NCI-H2171 treated with DMSO at 0.1 percent for 48 hours (cell line): ENCODE measurements at regions not wholly inside any gene's neighbourhood (a gene's known extent, or its start where the extent isn't known, plus 50 kb on each side); places are given as distances from the start of the nearest gene placed in this dataset.
"Not testable (repeated sequence)": the region's sequence is repeated elsewhere in the genome, so short reads cannot be mapped to it uniquely, and the experiment has no call there.

Experiments
- DNase-seq: peaks from one replicate; lab custom pipeline; 2025; lab: John Stamatoyannopoulos, UW

- no peak for DNase-seq
Observed at GRCh38 chr5:89349246-89349980, 466.4 kb upstream of the MEF2C start.

- DNase-seq: no peak
Observed at GRCh38 chr5:89346573-89346972, 463.6 kb upstream of the MEF2C start.

- DNase-seq: no peak
Observed at GRCh38 chr5:89343666-89344065, 460.7 kb upstream of the MEF2C start.

- DNase-seq: no peak
Observed at GRCh38 chr5:89342106-89342876, 459.3 kb upstream of the MEF2C start.

GRCh38 chr5:89338935-89339334 lies 456.0 kb upstream of the MEF2C start:
- no peak for DNase-seq

GRCh38 chr5:89336111-89336510 lies 453.1 kb upstream of the MEF2C start:
- DNase-seq: no peak

GRCh38 chr5:89330140-89330539 lies 447.2 kb upstream of the MEF2C start:
- DNase-seq: no peak

- DNase-seq: no peak
Observed at GRCh38 chr5:89327608-89328007, 444.6 kb upstream of the MEF2C start.

- no peak for DNase-seq
Observed at GRCh38 chr5:89324990-89325389, 442.0 kb upstream of the MEF2C start.

- DNase-seq: no peak
Observed at GRCh38 chr5:89320421-89321277, 437.7 kb upstream of the MEF2C start.

- not testable (repeated sequence) for DNase-seq
Observed at GRCh38 chr5:89317838-89318237, 434.9 kb upstream of the MEF2C start.

GRCh38 chr5:89315286-89316100 lies 432.5 kb upstream of the MEF2C start:
- no peak for DNase-seq

- DNase-seq: no peak
Observed at GRCh38 chr5:89313804-89314588, 431.0 kb upstream of the MEF2C start.

- DNase-seq: no peak
Observed at GRCh38 chr5:89313044-89313443, 430.1 kb upstream of the MEF2C start.

GRCh38 chr5:89309268-89309667 lies 426.3 kb upstream of the MEF2C start:
- no peak for DNase-seq

- DNase-seq: no peak
Observed at GRCh38 chr5:89308606-89309040, 425.6 kb upstream of the MEF2C start.

- no peak for DNase-seq
Observed at GRCh38 chr5:89307972-89308371, 425.0 kb upstream of the MEF2C start.

- not testable (repeated sequence) for DNase-seq
Observed at GRCh38 chr5:89307141-89307540, 424.2 kb upstream of the MEF2C start.

- no peak for DNase-seq
Observed at GRCh38 chr5:89303033-89303480, 420.1 kb upstream of the MEF2C start.

- DNase-seq: no peak
Observed at GRCh38 chr5:89302102-89302891, 419.3 kb upstream of the MEF2C start.
